NCI-H748 (cell line): ENCODE measurements at regions not wholly inside any gene's neighbourhood (a gene's known extent, or its start where the extent isn't known, plus 50 kb on each side); places are given as distances from the start of the nearest gene placed in this dataset.
"Not testable (repeated sequence)": the region's sequence is repeated elsewhere in the genome, so short reads cannot be mapped to it uniquely, and the experiment has no call there.

Source experiments
- DNase-seq: peaks from one replicate; lab custom pipeline; 2025; ENCODE audit not compliant: unreplicated experiment; lab: John Stamatoyannopoulos, UW

GRCh38 chr1:55812281-55812680, 597.1 kb upstream of the USP24 start:
- no peak for DNase-seq

- DNase-seq: no peak
Observed at GRCh38 chr1:55808263-55808662, 593.1 kb upstream of the USP24 start.

GRCh38 chr1:55803429-55803828, 588.3 kb upstream of the USP24 start:
- DNase-seq: no peak

- DNase-seq: no peak
Observed at GRCh38 chr1:55801481-55801880, 586.3 kb upstream of the USP24 start.

- DNase-seq: no peak
Observed at GRCh38 chr1:55800503-55800902, 585.3 kb upstream of the USP24 start.

- no peak for DNase-seq
Observed at GRCh38 chr1:55793856-55794255, 578.7 kb upstream of the USP24 start.

GRCh38 chr1:55792870-55793269, 577.7 kb upstream of the USP24 start:
- no peak for DNase-seq

- no peak for DNase-seq
Observed at GRCh38 chr1:55789466-55789865, 574.3 kb upstream of the USP24 start.

- DNase-seq: no peak
Observed at GRCh38 chr1:55786396-55786795, 571.2 kb upstream of the USP24 start.

- not testable (repeated sequence) for DNase-seq
Observed at GRCh38 chr1:55784941-55785450, 569.8 kb upstream of the USP24 start.

- no peak for DNase-seq
Observed at GRCh38 chr1:55781944-55782482, 566.8 kb upstream of the USP24 start.

- DNase-seq: no peak
Observed at GRCh38 chr1:55781003-55781402, 565.8 kb upstream of the USP24 start.

- DNase-seq: no peak
Observed at GRCh38 chr1:55777545-55777944, 562.4 kb upstream of the USP24 start.

- DNase-seq: no peak
Observed at GRCh38 chr1:55775007-55775406, 559.8 kb upstream of the USP24 start.

- DNase-seq: no peak
Observed at GRCh38 chr1:55774446-55774845, 559.3 kb upstream of the USP24 start.

- DNase-seq: no peak
Observed at GRCh38 chr1:55773211-55773940, 558.2 kb upstream of the USP24 start.

- no peak for DNase-seq
Observed at GRCh38 chr1:55768327-55768952, 553.3 kb upstream of the USP24 start.

GRCh38 chr1:55767171-55767570, 552.0 kb upstream of the USP24 start:
- no peak for DNase-seq

GRCh38 chr1:55765505-55765904, 550.3 kb upstream of the USP24 start:
- not testable (repeated sequence) for DNase-seq

- no peak for DNase-seq
Observed at GRCh38 chr1:55751776-55752175, 536.6 kb upstream of the USP24 start.

GRCh38 chr1:55750628-55750995, 535.4 kb upstream of the USP24 start:
- DNase-seq: no peak

- peak; percentile 77 for DNase-seq
Observed at GRCh38 chr1:55749975-55750627, 534.9 kb upstream of the USP24 start.
